ENCODE measurements at regions not wholly inside any gene's neighbourhood (a gene's known extent, or its start where the extent isn't known, plus 50 kb on each side); places are given as distances from the start of the nearest gene placed in this dataset.

DNA sequence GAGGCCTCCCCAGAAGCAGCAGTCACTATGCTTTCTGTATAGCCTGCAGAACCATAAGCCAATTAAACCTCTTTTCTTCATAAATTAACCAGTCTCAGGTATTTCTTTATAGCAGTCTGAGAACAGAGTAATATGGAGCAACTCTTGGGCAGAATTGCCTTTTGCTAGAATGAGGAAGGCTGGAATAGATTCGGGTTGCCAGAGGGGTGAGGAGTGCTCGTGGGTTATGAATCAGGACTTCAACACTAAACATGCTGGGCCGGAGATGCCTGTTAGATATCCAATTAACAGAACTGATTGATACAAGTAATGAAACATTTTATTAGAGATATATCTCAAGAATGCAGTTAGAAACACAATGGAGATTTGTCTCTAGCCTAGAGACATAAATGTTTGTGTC, 140.9 kb upstream of the MAP3K1 start:
- H3K27ac ChIP-seq, result no peak overlapping the region
- no peak for TF ChIP-seq ZFX (IDR thresholded peaks at IDR 0.05; ENCODE audit: borderline replicate concordance)

DNA sequence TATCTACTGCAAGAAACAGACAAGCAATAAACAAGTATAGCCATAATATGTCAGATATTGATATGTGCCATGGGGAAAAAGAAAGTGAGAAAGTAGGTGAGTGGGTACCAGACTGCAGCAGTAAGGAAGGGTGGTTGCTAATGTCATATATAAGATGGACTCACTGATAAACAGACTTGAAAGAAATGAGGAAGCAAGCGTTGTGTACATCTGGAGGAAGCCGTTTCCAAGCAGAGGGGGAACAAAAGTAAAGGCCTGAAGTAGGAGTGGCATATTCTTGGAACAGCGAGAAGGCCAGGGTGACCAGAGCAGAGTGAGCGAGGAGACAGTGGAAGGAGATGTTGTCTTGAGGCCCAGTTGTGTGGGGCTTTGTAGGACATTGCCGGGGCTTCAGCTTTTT, 142.2 kb upstream of the MAP3K1 start:
- no peak overlapping the region for H3K27ac ChIP-seq
- TF ChIP-seq, protein P1, sequence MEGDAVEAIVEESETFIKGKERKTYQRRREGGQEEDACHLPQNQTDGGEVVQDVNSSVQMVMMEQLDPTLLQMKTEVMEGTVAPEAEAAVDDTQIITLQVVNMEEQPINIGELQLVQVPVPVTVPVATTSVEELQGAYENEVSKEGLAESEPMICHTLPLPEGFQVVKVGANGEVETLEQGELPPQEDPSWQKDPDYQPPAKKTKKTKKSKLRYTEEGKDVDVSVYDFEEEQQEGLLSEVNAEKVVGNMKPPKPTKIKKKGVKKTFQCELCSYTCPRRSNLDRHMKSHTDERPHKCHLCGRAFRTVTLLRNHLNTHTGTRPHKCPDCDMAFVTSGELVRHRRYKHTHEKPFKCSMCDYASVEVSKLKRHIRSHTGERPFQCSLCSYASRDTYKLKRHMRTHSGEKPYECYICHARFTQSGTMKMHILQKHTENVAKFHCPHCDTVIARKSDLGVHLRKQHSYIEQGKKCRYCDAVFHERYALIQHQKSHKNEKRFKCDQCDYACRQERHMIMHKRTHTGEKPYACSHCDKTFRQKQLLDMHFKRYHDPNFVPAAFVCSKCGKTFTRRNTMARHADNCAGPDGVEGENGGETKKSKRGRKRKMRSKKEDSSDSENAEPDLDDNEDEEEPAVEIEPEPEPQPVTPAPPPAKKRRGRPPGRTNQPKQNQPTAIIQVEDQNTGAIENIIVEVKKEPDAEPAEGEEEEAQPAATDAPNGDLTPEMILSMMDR (IDR thresholded peaks at IDR 0.05), result no peak
- no peak for TF ChIP-seq ZFX (IDR thresholded peaks at IDR 0.05; ENCODE audit: borderline replicate concordance)

DNA sequence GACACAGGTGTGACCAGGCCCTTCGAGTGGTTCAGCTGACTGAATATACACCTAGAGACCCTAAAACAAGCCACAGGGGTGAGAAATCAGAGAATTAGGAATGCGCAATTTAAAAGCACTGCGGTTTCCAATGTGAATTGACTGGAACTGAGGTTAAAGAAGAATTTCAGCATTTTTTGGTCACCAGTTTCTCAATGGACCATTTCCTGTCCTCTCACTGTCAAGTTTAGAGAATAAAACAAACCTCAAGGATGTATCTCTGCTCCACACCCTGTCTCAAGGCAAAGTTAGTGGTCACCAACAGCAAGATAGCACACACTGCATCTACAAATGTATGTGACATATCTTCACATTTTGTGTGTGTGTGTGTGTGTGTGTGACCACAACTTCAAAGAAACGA, 143.8 kb upstream of the MAP3K1 start:
- no peak for TF ChIP-seq ZFX (IDR thresholded peaks at IDR 0.05; ENCODE audit: borderline replicate concordance)
- TF ChIP-seq, protein P1 (IDR thresholded peaks at IDR 0.05), result no peak

DNA sequence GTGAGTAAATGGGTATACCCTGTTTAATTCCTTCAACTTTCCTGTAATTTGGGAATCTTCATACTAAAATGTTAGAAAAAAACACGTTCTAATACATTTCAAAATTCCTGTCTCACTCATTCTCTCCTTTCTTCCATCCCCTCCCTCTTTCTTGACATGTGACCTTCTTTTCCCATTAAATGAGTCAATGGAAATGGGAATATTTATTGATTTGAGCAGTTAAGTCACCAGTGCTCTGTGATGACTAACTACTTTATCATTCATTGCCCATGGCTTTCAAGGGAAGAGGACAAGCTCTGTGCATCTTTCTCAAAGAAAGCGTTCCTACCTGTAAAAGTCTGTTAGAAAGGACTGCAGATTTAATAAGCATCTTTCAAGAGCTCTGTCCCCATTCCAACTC, 144.4 kb upstream of the MAP3K1 start:
- TF ChIP-seq, protein P1 (IDR thresholded peaks at IDR 0.05), result no peak
- no peak for TF ChIP-seq ZFX (IDR thresholded peaks at IDR 0.05; ENCODE audit: borderline replicate concordance)

More for the DNA sequence above, 143.8 kb upstream of the MAP3K1 start:
- no peak overlapping the region for H3K27ac ChIP-seq

DNA sequence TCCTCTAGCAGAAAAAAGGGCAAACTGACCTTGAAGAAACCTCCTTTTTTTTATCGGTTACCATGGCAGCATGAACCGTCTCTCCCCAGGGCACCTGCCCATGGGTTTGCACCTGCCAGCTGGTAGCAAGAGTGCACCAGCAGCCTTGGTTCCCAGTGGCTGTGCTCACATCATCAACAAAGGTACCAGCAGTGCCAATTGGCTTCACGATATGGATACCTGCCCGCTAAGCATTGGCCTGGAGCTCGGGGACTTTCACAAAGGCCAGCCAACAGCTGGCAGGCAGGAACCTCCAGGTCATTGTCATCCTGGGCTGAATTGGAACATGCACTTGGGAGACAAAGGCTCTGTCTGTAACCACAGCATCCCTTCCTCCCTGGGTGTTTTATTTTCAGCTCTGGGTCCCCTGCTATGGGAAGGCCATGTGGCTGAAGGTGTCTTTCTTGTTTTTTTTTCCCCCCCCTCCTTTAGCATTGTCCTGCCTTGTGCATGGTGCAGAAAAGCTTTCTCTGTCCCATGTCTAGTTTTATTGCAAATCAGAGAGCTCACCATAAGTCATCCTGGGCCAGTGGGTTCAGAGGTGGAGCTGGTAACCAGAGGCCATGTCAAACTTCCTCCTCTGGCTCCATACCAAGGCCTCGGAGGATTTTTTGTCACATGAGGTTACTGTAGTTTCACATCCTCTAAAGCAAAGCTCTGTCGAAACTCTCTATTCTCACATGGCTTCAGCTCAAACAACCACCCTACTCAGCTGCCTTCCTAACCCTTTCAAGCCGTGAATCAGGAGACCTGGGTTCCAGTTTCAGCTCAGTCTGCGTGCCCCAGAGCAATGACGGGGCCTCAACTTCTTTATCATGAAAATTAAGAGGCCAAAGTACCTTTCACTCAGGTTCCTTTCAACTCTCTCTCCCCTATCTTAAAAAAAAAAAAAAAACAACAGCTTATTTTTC, 145.5 kb upstream of the MAP3K1 start:
- TF ChIP-seq ZFX (IDR thresholded peaks at IDR 0.05; ENCODE audit: borderline replicate concordance), result no peak
- TF ChIP-seq, protein P1 (IDR thresholded peaks at IDR 0.05), result no peak
- H3K27ac ChIP-seq, result no peak overlapping the region

More for the DNA sequence above, 144.4 kb upstream of the MAP3K1 start:
- no peak overlapping the region for H3K27ac ChIP-seq

DNA sequence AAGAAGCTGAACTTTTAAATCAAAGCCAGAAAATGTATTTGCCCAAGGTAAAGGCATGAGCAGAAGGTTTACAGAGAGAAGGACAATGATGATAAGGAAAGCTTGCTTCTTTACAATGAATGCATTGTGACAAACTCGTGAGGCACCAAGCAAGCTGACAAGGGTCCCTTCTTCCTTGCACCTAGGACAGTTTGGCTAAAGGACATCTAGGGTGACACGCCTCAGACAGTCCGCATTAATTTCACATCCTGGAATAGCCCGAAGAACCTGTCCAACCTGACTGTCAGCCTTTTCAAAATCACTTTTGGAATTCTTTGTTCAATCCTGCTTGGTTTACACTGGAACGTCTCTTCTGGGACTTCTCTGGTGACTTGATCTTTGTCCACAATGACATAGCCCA, 146.4 kb upstream of the MAP3K1 start:
- TF ChIP-seq, protein P1 (IDR thresholded peaks at IDR 0.05), result no peak
- no peak for TF ChIP-seq ZFX (IDR thresholded peaks at IDR 0.05; ENCODE audit: borderline replicate concordance)
- no peak overlapping the region for H3K27ac ChIP-seq

DNA sequence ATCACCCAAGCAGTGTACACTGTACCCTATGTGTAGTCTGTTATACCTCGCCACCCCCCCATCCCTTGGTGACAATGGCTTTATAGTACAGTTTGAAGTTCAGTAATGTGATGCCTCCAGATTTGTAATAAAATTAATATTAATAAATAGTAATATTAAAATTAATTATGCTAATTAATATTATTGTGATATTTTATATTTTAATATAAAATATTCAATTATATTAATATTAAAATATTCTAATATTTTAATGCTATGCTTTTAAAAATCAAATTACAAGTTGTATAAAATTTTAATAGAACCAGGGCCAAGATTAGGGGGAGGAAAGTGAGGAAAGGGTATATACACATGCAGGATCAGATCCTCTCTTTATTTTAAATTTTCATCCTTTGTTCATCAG, 147.7 kb upstream of the MAP3K1 start:
- TF ChIP-seq ZFX (IDR thresholded peaks at IDR 0.05; ENCODE audit: borderline replicate concordance), result no peak
- TF ChIP-seq, protein P1 (IDR thresholded peaks at IDR 0.05), result no peak
- no peak overlapping the region for H3K27ac ChIP-seq
